ENCODE measurements at regions not wholly inside any gene's neighbourhood (a gene's known extent, or its start where the extent isn't known, plus 50 kb on each side); places are given as distances from the start of the nearest gene placed in this dataset.

DNA sequence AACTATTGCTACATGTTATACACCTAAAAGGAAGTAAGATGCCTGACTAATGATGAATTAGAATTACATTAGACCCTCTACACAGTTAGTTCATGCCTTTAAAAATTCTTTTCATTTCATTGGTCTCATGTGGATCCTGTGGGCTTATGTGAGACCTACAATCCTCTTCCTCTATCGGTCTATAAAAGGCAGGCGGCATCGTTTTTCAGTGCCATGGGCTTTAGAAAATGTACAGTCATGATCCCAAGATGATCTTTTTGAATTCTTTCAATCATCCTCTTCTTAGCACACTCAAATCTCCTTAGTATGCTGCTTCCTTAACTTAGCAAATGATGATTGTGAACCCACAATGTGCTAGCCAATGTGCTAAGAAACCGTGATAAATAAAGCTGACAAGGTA is 193.9 kb downstream of the ZNF608 start:
- H2AFZ ChIP-seq (ENCODE audit: low read length), result no peak overlapping the region
- no peak for DNase-seq (ENCODE audit: low spot score)
- no peak for TF ChIP-seq TBL1XR1 (IDR thresholded peaks at IDR 0.05; ENCODE audit: borderline replicate concordance, low read length, partially characterized antibody)
- no peak for TF ChIP-seq KDM5B (CRISPR knock-in tag; IDR thresholded peaks at IDR 0.05; ENCODE audit: borderline replicate concordance)
- TF ChIP-seq SIN3B (IDR thresholded peaks at IDR 0.05; ENCODE audit: low read length), result no peak
- TF ChIP-seq ELF3 (CRISPR knock-in tag; IDR thresholded peaks at IDR 0.05), result no peak
- no peak for TF ChIP-seq ZNF773 (CRISPR knock-in tag; IDR thresholded peaks at IDR 0.05; ENCODE audit: borderline replicate concordance)
- no peak for TF ChIP-seq ZFP90 (CRISPR knock-in tag; IDR thresholded peaks at IDR 0.05; ENCODE audit: borderline replicate concordance)
- no peak for TF ChIP-seq PATZ1 (CRISPR knock-in tag; IDR thresholded peaks at IDR 0.05)
- TF ChIP-seq ZNF407 (CRISPR knock-in tag; IDR thresholded peaks at IDR 0.05; ENCODE audit: not compliant biosample characterization), result no peak
- TF ChIP-seq ZSCAN31 (CRISPR knock-in tag; IDR thresholded peaks at IDR 0.05; ENCODE audit: low read depth), result no peak
- no peak for TF ChIP-seq ZNF569 (CRISPR knock-in tag; IDR thresholded peaks at IDR 0.05; ENCODE audit: borderline replicate concordance)
- TF ChIP-seq MLXIP (CRISPR knock-in tag; IDR thresholded peaks at IDR 0.05; ENCODE audit: borderline replicate concordance), result no peak
- no peak for TF ChIP-seq PHB2 (IDR thresholded peaks at IDR 0.05; ENCODE audit: partially characterized antibody)
- WGBS (ENCODE audit: low lambda C conversion rate), result 75% methylated on average over 4 of the region's 4 CpGs
- ChIA-PET CTCF (ENCODE audit: low intra/inter-chr PET ratio, low total read pairs) (no interaction called here), POLR2A (no interaction called here)
- H3K9ac ChIP-seq (ENCODE audit: insufficient read depth, low read depth, low read length), result no peak overlapping the region
- no TSS peak for BruUV-seq (replicated peaks)
- H3K79me2 ChIP-seq (ENCODE audit: insufficient read depth, low read length), result no peaks in the 10 kb centered on the region
- no peaks in the 10 kb centered on the region for H3K27me3 ChIP-seq (ENCODE audit: control insufficient read depth in 1 of 2, insufficient read depth in 2 of 2, low read length in 2 of 2)
- no peak for ATAC-seq
- intact Hi-C loops (cut with micrococcal nuclease; ENCODE audit: unreplicated experiment), result no loop called here
- no peak overlapping the region for H3K4me2 ChIP-seq (ENCODE audit: low read depth, low read length)
- in situ Hi-C loops (cut with HindIII; ENCODE audit: extremely low pct_ligation_motif_present, low pct_unique_long_range_greater_than_20kb), result no loop called here
- no peak overlapping the region for H3K27ac ChIP-seq (ENCODE audit: extremely low read length, insufficient read depth, low read length)
- no peaks in the 10 kb centered on the region for H3K9me3 ChIP-seq (ENCODE audit: low read length)
- no peak for FAIRE-seq
- H4K20me1 ChIP-seq (ENCODE audit: insufficient read depth, low read length), result no peaks in the 10 kb centered on the region
- peaks cover 45% of the 10 kb centered on the region for H3K4me1 ChIP-seq (ENCODE audit: insufficient read depth, low read length)
- H3K36me3 ChIP-seq (replicated peaks in 1 of 2; ENCODE audit: control insufficient read depth in 1 of 2, insufficient read depth in 2 of 2, low read length in 2 of 2), result no peaks in the 10 kb centered on the region
- no peak overlapping the region for H3K4me3 ChIP-seq (replicated peaks in 1 of 3; ENCODE audit: insufficient read depth in 1 of 3, low read depth in 2 of 3, low read length in 3 of 3)
